Posterior cingulate gyrus (tissue), 11 donors: ENCODE measurements at regions not wholly inside any gene's neighbourhood (a gene's known extent, or its start where the extent isn't known, plus 50 kb on each side); places are given as distances from the start of the nearest gene placed in this dataset.
A peak's percentile ranks its signal among the peaks of the same experiment; 100 is the strongest.
"Not testable (repeated sequence)": the region's sequence is repeated elsewhere in the genome, so short reads cannot be mapped to it uniquely, and the experiment has no call there.

Experiments
- DNase-seq, 10 donors: peaks; one replicate each; pipeline versions ENCODE4 v3.0.0 to v3.0.0-alpha.2; 2020 to 2021; ENCODE audit warnings: mixed read lengths in 3 of 10
- intact Hi-C: fragments of 100-400 bp; cut with DNase I; formaldehyde crosslinking; loops from one replicate; pipeline ENCODE4 v1.15.1; 2023

GRCh38 chr3:104903064-104903463, 463.6 kb upstream of the ALCAM start:
- intact Hi-C loops, result no loop called here
- no peak for DNase-seq

GRCh38 chr3:104906001-104906639, 460.6 kb upstream of the ALCAM start:
- intact Hi-C loops, result no loop called here
- DNase-seq, result peak in 3 of 10 donors; percentile 52 to 78 (median 59)

- peak in 1 of 10 donors; percentile 42 for DNase-seq
- intact Hi-C loops, result no loop called here
These were observed 459.2 kb upstream of the ALCAM start for GRCh38 chr3:104907507-104907906.

DNA sequence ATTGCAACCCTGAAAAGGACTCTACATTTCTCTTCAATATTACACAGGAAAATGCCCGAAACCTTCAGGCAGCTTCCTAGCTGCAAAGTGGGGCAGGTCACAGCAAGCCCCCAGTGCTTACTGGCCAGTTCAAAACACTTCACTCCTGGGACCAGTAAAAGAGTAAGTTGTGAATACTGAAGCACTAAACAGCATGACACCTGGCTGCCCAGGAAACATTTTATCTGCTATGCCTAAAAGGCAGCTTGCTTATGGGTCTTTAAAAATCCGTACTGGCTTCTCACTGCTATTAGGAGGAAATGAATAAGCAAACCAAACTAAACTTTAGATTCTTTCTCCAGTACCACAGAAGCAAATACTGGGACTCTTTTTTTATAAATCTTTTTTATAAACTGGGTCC, 457.9 kb upstream of the ALCAM start:
- no peak for DNase-seq
- intact Hi-C loops, result no loop called here

GRCh38 chr3:104909198-104909597, 457.5 kb upstream of the ALCAM start:
- intact Hi-C loops, result no loop called here
- DNase-seq, result no peak

DNA sequence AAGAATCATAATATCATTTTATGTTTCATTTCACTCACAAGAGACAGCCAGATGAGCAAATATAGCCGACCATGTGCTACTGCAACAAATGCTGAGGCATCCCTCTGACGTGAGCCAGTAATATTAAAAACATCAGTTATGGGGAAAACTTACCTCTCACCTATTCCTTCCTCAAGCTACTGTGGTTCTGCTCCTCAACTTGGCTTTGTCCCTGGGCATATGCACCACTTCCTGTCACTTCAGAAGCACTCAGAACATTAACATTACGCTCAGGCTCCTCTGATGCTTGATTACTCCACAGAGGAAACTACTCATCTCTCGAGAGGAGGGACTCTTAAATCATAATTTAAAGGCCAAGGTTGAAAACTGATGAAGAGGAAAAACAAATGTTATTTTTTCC, 457.0 kb upstream of the ALCAM start:
- DNase-seq, result no peak

DNA sequence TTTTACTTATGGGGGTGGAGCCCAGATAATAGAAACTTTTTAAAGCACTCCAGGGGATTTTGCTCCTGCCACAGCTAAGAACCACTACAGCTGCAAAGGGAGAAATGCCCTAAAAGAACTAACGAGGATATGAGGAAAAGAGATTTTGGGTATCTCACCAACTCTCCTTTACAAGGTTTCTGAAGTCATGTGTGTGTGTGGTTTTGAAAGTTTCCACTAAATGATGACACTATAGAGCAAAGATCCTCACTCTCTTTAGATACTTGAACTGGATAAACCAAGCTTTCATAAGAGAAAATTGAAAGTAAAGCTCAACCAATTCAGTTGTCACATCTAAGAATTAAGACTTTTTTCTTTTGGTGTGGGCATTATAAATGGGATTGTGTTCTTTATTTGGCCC, 455.3 kb upstream of the ALCAM start:
- intact Hi-C loops, result no loop called here
- no peak for DNase-seq

More for the DNA sequence above, 457.0 kb upstream of the ALCAM start:
- intact Hi-C loops, result no loop called here

GRCh38 chr3:104916971-104917370, 449.7 kb upstream of the ALCAM start:
- intact Hi-C loops, result no loop called here
- no peak for DNase-seq

DNA sequence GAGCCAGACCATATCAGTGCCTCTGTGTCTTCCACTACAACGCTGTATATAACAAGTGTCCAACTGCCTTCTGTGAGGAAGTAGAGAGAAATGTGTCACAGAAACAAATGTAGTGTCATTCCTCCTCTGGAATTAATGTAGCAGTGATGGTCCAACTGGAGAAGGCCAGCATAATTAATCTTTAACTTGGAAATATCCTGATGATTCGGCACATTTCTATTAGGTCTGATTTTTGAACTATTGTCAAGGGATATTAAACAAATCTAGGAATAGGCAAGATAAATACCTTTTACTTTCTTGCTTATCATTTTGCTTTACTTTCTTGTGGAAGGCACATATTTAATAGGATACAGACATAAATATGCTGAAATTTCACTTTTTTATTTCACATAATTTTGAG, 446.2 kb upstream of the ALCAM start:
- no peak for DNase-seq
- intact Hi-C loops, result no loop called here

DNA sequence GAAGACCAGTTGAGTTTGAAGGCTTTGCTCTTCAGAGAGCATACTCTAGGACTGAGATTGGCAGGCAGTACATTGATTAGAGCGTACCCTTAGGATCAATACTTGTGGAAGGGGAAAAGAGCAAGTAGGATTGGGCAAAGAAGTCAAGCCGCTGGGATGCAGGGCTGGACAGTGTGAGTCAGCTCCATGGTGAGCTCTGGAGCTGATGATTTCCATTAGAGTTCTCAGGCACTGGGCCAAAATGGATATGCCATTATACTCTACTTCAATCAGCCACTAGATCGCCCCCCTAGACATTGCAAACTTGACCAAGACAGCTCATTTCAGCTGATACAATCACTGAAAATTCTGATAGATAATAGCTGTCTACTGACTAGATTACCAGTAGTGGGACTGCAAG, 432.7 kb upstream of the ALCAM start:
- DNase-seq, result no peak
- intact Hi-C loops, result no loop called here

DNA sequence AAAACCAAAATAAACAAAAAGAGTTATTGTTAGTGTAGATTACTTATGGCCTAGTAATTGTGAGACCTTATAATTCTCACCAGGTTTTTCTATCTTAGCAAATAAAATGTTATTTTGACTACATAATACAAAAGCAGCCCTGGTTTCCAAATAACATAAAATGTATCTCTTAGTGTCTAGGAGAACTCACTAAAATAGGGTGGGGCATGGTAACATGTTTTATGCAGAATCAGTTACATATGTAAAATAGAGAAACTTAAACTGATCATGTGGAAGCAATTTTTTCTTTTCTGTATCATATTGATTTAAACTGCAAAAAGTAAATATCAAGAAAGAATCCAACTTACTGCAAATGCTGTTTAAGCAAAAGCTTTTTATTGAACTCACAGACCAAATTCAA, 431.1 kb upstream of the ALCAM start:
- DNase-seq, result no peak
- intact Hi-C loops, result no loop called here

DNA sequence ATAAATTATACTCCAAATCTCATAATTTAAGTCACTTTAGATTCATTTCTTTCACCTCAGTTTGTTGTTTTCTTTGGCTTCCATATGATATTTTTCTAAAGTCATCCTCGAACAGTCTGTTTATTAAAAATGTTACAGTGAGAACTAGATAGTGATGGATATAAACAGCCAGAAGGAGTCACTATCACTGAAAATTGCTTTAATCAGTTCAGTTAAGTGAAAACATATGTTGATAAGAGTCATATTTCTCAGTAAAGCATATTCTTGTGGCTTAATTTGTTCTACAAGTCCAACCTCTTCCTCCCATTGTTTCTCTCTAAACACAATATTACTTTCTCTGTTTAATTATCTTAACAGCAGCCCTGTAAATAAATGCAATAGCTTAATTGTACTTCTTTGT, 427.5 kb upstream of the ALCAM start:
- intact Hi-C loops, result no loop called here
- DNase-seq, result no peak

DNA sequence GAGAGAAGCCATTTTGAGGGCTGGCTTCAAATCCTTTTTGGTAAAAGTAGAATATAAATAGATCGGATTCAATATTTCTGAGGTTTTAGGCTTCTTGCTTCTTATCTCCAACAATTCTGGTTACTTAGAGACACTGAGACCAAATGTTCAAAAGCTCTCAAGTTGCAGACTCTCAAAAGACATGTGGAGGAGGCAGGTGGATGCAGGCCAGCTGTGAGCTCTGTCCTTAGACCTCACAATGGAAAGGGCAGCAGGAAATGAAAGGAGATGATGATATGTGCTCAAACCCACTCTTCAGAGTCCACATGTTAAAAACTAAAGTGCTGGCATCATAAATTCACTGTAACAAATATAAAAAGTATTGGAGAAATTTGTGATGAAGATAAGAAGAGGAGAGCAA, 424.9 kb upstream of the ALCAM start:
- intact Hi-C loops, result no loop called here
- no peak for DNase-seq

DNA sequence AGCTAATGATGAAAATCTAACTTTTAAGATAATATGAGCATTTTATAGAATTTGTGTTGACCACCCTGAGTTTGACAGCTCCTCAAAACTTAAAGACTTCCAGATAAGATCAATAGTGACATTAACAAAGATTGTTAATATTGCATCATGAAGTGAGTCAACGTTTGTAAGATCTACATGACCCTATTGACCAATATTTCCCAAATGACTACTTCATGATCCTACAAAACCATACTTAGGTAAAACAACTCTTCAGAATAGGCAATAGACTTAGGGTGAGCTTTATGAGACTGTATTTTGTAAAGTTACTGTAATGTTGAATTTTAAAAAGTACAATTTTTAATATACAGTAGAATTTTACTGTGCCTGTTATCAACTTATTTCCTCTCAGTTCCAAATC, 422.7 kb upstream of the ALCAM start:
- intact Hi-C loops, result no loop called here
- DNase-seq, result no peak

GRCh38 chr3:104947943-104948342, 418.8 kb upstream of the ALCAM start:
- DNase-seq, result no peak
- intact Hi-C loops, result no loop called here

DNA sequence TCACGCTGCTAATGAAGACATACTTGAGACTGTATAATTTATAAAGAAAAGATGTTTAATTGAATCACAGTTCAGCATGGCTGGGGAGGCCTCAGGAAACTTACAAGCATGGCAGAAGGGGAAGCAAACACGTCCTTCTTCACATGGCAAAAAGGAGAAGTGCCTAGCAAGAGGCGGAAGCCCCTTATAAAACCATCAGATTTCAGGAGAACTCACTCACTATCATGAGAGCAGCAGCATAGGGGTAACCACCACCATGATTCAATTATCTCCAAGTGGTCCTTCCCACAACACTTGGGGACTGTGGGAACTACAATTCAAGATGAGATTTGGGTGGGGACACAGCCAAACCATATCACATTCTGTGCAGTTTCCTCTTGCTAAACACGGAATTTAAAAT, 416.9 kb upstream of the ALCAM start:
- intact Hi-C loops, DNase-seq: not testable (repeated sequence)

- DNase-seq, result no peak
- intact Hi-C loops, result no loop called here
These were observed 415.3 kb upstream of the ALCAM start for GRCh38 chr3:104951426-104951825.

DNA sequence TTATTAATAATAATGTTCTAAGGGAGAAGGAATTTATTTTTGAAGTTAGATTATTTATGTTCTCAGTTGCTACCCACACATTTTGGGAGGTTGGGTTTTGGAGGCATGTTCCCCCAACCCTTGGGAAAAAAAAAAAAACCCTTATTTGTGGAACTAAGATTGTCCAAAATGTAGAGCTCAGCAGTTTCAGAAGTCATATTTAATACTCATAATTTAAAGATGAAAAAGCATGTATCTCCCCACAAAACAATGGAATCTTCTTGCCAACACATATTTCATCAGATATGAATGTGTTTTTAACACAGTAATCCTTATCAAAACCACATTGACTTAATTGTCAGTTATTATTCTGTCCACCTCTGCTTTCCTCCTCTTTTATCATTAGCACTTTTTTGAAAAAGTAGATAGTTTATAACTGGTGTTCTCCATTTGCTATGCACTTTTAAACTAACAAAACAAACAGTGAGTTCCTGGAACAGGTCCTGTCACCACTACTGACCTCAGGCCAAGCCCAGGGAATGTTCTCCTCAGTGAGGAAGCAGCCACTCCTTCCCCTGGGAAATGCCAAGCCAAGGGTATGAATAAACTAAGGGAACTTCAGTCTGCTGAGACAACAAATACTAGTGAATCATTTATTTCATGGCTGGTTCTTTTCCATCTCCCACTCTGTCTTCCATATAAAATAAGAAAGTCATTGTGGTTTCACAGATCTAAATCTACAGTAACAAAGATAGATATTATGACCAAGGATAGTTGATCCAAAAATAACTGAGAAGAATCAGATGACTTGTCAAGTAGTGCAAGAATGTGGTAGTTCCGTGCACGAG, 414.4 kb upstream of the ALCAM start:
- intact Hi-C loops, result no loop called here
- DNase-seq, result no peak

DNA sequence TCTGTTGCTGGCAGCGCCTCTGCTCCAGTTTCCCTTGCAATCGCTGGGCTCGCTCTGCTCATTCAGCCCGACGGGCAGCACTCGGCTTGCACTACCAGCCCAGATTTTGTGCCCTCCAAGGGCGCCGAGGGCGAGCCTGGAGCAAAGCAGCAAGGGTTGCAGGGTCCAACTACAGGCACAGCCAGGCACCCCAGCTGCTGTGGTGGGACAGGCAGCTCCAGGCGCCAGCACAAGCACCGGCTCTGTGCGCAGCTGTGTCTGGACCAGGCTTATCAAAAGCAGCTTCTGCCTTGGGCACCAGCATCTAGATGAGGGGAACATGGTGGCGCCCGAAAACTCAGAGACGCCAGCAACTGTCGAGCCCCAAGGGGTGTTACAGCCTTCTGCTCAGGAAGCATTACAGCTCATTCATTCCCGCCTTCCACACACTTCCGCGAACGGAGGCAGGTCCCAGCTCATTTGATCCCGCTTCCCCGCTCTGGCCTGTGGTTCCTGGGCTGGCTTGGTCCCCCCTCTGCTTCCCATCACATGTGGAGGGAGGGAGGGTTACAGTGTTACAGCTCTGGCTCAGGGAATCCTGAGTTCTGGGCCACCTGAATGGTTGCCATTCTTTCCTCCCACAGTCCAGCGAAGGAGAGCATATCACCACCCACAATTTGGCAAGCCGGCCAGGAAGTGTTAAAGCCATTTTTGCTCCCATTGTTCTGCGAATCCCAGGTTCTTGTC, 409.9 kb upstream of the ALCAM start:
- DNase-seq, result peak in 3 of 10 donors; percentile 36 to 77 (median 54)
- intact Hi-C loops, result no loop called here

DNA sequence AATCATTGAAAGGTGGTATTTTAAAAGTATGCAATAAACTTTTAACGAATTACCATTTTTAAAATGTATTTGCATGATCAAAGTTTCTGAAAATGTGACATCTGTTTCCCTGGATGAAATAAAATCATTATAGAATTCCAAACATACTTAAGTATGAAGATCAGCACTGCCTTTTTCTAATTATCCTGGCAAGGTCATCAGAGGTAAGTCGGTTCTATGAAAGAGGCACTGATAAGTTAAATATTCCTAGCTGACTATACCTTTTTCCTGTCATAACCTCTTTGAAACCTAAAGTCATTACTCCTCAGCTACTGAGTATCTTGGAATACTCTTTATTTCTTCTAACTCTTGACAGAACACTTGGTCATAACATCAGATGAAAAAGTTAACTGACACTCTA, 406.1 kb upstream of the ALCAM start:
- intact Hi-C loops, result no loop called here
- DNase-seq, result no peak

DNA sequence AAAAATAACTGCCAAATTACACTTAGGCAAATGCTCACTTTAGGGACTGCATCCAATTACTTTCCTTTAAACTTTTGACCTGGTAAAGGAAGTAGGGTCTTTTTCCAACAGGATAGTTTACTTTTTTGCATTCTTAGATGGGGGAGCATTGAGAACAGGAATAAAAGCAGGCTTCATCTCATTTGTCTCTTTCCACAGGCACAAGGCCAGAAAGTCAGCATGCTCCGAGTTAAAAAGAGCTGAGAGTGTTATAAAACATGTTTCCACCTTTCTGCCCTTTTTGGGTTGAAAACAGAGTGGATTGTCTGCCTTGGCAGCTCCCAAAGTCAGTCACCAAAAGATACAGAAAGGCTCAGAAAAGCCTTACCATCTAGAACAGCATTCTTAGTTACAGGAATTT, 404.9 kb upstream of the ALCAM start:
- no peak for DNase-seq
- intact Hi-C loops, result no loop called here

- DNase-seq, result no peak
- intact Hi-C loops, result no loop called here
These were observed 392.4 kb upstream of the ALCAM start for GRCh38 chr3:104974316-104974715.
